ENCODE measurements at regions not wholly inside any gene's neighbourhood (a gene's known extent, or its start where the extent isn't known, plus 50 kb on each side); places are given as distances from the start of the nearest gene placed in this dataset.

GRCh38 chr2:195606179-195606578, 50.8 kb upstream of the SLC39A10 start:
- no peaks in the 10 kb centered on the region for H3K9me3 ChIP-seq (ENCODE audit: control extremely low read depth in 1 of 3, control insufficient read depth in 2 of 3, insufficient read depth in 1 of 3, low read length in 2 of 3)
- H3K36me3 ChIP-seq (replicated peaks in 1 of 2; ENCODE audit: control extremely low read depth in 1 of 2, control insufficient read depth in 1 of 2, extremely low read depth in 1 of 2, insufficient read depth in 2 of 2, low read length in 1 of 2): no peaks in the 10 kb centered on the region
- Mint-ChIP-seq H3K9me3 (ENCODE audit: insufficient read depth) (no peaks in the 10 kb centered on the region), H3K4me1 (peaks cover 35% of the 10 kb centered on the region), H3K27me3 (no peaks in the 10 kb centered on the region), H3K27ac (no peak overlapping the region), H3K4me3 (no peak overlapping the region)
- H3K9ac ChIP-seq (ENCODE audit: low read length): no peak overlapping the region
- POLR2A ChIA-PET: no interaction called here
- peaks cover 5% of the 10 kb centered on the region for H3K79me2 ChIP-seq (ENCODE audit: control insufficient read depth, insufficient read depth, low read length)
- DNase-seq: no peak
- intact Hi-C loops (cut with micrococcal nuclease): loop anchor here (5.0 kb wide), 1 partner anchor 36 kb away; no protein-coding TSS in a partner anchor
- peaks cover 10 to 13% of the 10 kb centered on the region in 2 donors for H3K4me1 ChIP-seq (ENCODE audit: control insufficient read depth in 2 of 2, insufficient read depth in 2 of 2, low read length in 2 of 2)
- H3K4me2 ChIP-seq (replicated peaks; ENCODE audit: low read depth, low read length, poor library complexity, severe bottlenecking): no peak overlapping the region
- H2AFZ ChIP-seq (ENCODE audit: insufficient read depth, low read depth, low read length, poor library complexity, severe bottlenecking): no peak overlapping the region
- no peak overlapping the region for H3K27ac ChIP-seq (ENCODE audit: low read length in 2 of 2)
- TF ChIP-seq CTCF (IDR thresholded peaks at IDR 0.05): no peak
- TF ChIP-seq EZH2 (IDR thresholded peaks at IDR 0.05; ENCODE audit: borderline replicate concordance, insufficient read depth, low read depth, low read length, poor library complexity, severe bottlenecking): no peak
- no peak overlapping the region for H3K4me3 ChIP-seq (ENCODE audit: control extremely low read depth in 1 of 5, extremely low read depth in 1 of 5, insufficient read depth in 1 of 5, low read depth in 2 of 5, low read length in 4 of 5)
- H3K27me3 ChIP-seq (replicated peaks in 1 of 4; ENCODE audit: control extremely low read depth in 1 of 4, control insufficient read depth in 3 of 4, insufficient read depth in 4 of 4, low read length in 3 of 4): no peaks in the 10 kb centered on the region
- no peaks in the 10 kb centered on the region for H4K20me1 ChIP-seq (ENCODE audit: control insufficient read depth, insufficient read depth, low read length, poor library complexity, severe bottlenecking)
- CTCF ChIA-PET: interaction anchor here (0.9 kb wide), 1 partner anchor 30 kb away, joined by 3 read pairs; no protein-coding TSS in a partner anchor
- ATAC-seq (ENCODE audit: low read depth): no peak

GRCh38 chr2:195604706-195605105, 52.3 kb upstream of the SLC39A10 start:
- H3K79me2 ChIP-seq (ENCODE audit: control insufficient read depth, insufficient read depth, low read length): peaks cover 2% of the 10 kb centered on the region
- Mint-ChIP-seq H3K4me1 (peaks cover 25% of the 10 kb centered on the region), H3K9me3 (ENCODE audit: insufficient read depth) (no peaks in the 10 kb centered on the region), H3K4me3 (no peak overlapping the region), H3K27ac (no peak overlapping the region), H3K27me3 (no peaks in the 10 kb centered on the region)
- H3K36me3 ChIP-seq (replicated peaks in 1 of 2; ENCODE audit: control extremely low read depth in 1 of 2, control insufficient read depth in 1 of 2, extremely low read depth in 1 of 2, insufficient read depth in 2 of 2, low read length in 1 of 2): no peaks in the 10 kb centered on the region
- H3K27ac ChIP-seq (ENCODE audit: low read length in 2 of 2): no peak overlapping the region
- intact Hi-C loops (cut with micrococcal nuclease): loop anchor here (2.0 to 5.0 kb wide), 2 partner anchors 14 to 38 kb away; no protein-coding TSS in a partner anchor
- DNase-seq: no peak
- CTCF ChIA-PET: no interaction called here
- H3K4me1 ChIP-seq (ENCODE audit: control insufficient read depth in 2 of 2, insufficient read depth in 2 of 2, low read length in 2 of 2): peaks cover 4 to 5% of the 10 kb centered on the region in 2 donors
- H3K4me3 ChIP-seq (ENCODE audit: control extremely low read depth in 1 of 5, extremely low read depth in 1 of 5, insufficient read depth in 1 of 5, low read depth in 2 of 5, low read length in 4 of 5): no peak overlapping the region
- TF ChIP-seq CTCF (IDR thresholded peaks at IDR 0.05) (no peak), EZH2 (IDR thresholded peaks at IDR 0.05; ENCODE audit: borderline replicate concordance, insufficient read depth, low read depth, low read length, poor library complexity, severe bottlenecking) (no peak)
- no peaks in the 10 kb centered on the region for H3K9me3 ChIP-seq (ENCODE audit: control extremely low read depth in 1 of 3, control insufficient read depth in 2 of 3, insufficient read depth in 1 of 3, low read length in 2 of 3)
- no peak overlapping the region for H3K4me2 ChIP-seq (replicated peaks; ENCODE audit: low read depth, low read length, poor library complexity, severe bottlenecking)
- H4K20me1 ChIP-seq (ENCODE audit: control insufficient read depth, insufficient read depth, low read length, poor library complexity, severe bottlenecking): no peaks in the 10 kb centered on the region
- WGBS (ENCODE audit: insufficient coverage): no CpG with 5 or more reads among the region's 5 CpGs
- H3K27me3 ChIP-seq (replicated peaks in 1 of 4; ENCODE audit: control extremely low read depth in 1 of 4, control insufficient read depth in 3 of 4, insufficient read depth in 4 of 4, low read length in 3 of 4): no peaks in the 10 kb centered on the region
- no peak overlapping the region for H2AFZ ChIP-seq (ENCODE audit: insufficient read depth, low read depth, low read length, poor library complexity, severe bottlenecking)
- no peak overlapping the region for H3K9ac ChIP-seq (ENCODE audit: low read length)
- ATAC-seq (ENCODE audit: low read depth): no peak
- POLR2A ChIA-PET: no interaction called here

Data from B cell (primary cell).